ENCODE measurements at regions not wholly inside any gene's neighbourhood (a gene's known extent, or its start where the extent isn't known, plus 50 kb on each side); places are given as distances from the start of the nearest gene placed in this dataset.

- Histone ChIP-seq H3K4me2 (ENCODE audit: low read depth, low read length, poor library complexity, severe bottlenecking) (no peak overlapping the region), H3K36me3 (ENCODE audit: low read length) (no peaks in the 10 kb centered on the region), H3F3A (ENCODE audit: insufficient read depth) (no peaks in the 10 kb centered on the region), H3K4me3 (ENCODE audit: insufficient read depth, low read length, poor library complexity, severe bottlenecking) (no peak overlapping the region), H3K9ac (ENCODE audit: low read length) (no peak overlapping the region), H3K27ac (ENCODE audit: low read depth, low read length) (no peak overlapping the region), H3K9me3 (ENCODE audit: insufficient read depth, low read length) (no peaks in the 10 kb centered on the region), H3K27me3 (ENCODE audit: low read length) (no peaks in the 10 kb centered on the region), H4K20me1 (ENCODE audit: low read depth, low read length) (no peaks in the 10 kb centered on the region; the same call in 1 of the 2 replicates), H2AFZ (ENCODE audit: low read depth, low read length, severe bottlenecking) (no peak overlapping the region), H3K79me2 (ENCODE audit: insufficient read depth, low read length) (no peaks in the 10 kb centered on the region), H3K9me2 (replicated peaks; ENCODE audit: insufficient read depth, low read length) (no peaks in the 10 kb centered on the region)
- TF ChIP-seq, protein P1, sequence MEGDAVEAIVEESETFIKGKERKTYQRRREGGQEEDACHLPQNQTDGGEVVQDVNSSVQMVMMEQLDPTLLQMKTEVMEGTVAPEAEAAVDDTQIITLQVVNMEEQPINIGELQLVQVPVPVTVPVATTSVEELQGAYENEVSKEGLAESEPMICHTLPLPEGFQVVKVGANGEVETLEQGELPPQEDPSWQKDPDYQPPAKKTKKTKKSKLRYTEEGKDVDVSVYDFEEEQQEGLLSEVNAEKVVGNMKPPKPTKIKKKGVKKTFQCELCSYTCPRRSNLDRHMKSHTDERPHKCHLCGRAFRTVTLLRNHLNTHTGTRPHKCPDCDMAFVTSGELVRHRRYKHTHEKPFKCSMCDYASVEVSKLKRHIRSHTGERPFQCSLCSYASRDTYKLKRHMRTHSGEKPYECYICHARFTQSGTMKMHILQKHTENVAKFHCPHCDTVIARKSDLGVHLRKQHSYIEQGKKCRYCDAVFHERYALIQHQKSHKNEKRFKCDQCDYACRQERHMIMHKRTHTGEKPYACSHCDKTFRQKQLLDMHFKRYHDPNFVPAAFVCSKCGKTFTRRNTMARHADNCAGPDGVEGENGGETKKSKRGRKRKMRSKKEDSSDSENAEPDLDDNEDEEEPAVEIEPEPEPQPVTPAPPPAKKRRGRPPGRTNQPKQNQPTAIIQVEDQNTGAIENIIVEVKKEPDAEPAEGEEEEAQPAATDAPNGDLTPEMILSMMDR (IDR thresholded peaks at IDR 0.05; ENCODE audit: insufficient read depth, low read length, poor library complexity, severe bottlenecking): no peak
- no peak for TF ChIP-seq EZH2phosphoT487 (conservative IDR thresholded peaks at IDR 0.05; ENCODE audit: low read length)
Observed at GRCh38 chr12:124455336-124455735, 112.1 kb downstream of the NCOR2 start.

DNA sequence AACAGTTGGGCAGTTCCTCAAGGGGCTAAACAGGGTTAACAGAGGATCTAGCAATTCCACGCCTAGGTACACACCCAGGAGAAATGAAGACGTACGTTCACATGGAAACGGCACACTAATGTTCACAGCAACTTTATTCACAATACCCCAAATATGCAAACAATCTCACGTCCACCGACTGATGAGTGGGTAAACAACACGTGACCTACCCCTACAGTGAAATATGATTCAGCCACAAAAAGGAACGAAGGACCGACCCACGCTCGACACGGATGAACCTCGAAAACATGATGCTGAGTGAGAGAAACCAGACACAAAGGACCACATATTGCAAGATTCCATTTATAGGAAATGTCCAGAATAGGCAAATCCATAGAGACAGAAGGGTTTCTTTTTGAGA lies 112.7 kb downstream of the NCOR2 start:
- Histone ChIP-seq H3K36me3 (ENCODE audit: low read length) (no peaks in the 10 kb centered on the region), H3K4me2 (ENCODE audit: low read depth, low read length, poor library complexity, severe bottlenecking) (no peak overlapping the region)

DNA sequence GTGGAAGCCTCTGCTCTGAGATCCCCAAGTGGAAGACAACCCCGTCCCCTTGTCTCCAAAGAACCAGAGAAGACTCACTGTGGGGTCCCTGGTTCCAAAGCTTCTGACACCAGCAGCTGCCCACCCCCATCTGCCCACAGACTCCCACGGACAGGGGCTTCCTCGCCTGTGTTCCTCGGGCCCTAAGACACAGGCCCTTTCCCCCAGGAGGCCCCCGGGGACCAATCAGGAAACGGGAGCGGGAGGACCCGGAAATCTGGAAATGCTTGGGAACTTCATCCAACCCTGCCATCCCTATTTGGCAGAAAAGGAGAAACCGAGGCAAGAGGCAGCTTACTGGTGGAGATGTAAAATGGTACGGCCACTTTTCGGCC lies 113.1 kb downstream of the NCOR2 start:
- Histone ChIP-seq H3F3A (ENCODE audit: insufficient read depth) (no peaks in the 10 kb centered on the region), H3K4me3 (ENCODE audit: insufficient read depth, low read length, poor library complexity, severe bottlenecking) (no peak overlapping the region), H3K27ac (ENCODE audit: low read depth, low read length) (no peak overlapping the region), H3K9ac (ENCODE audit: low read length) (no peak overlapping the region), H4K20me1 (ENCODE audit: low read depth, low read length) (no peaks in the 10 kb centered on the region; the same call in 1 of the 2 replicates), H3K27me3 (ENCODE audit: low read length) (no peaks in the 10 kb centered on the region), H3K9me2 (replicated peaks; ENCODE audit: insufficient read depth, low read length) (no peaks in the 10 kb centered on the region), H3K36me3 (ENCODE audit: low read length) (no peaks in the 10 kb centered on the region), H3K79me2 (ENCODE audit: insufficient read depth, low read length) (no peaks in the 10 kb centered on the region), H3K9me3 (ENCODE audit: insufficient read depth, low read length) (no peaks in the 10 kb centered on the region), H3K4me2 (ENCODE audit: low read depth, low read length, poor library complexity, severe bottlenecking) (no peak overlapping the region), H2AFZ (ENCODE audit: low read depth, low read length, severe bottlenecking) (no peak overlapping the region)
- TF ChIP-seq, protein P1 (IDR thresholded peaks at IDR 0.05; ENCODE audit: insufficient read depth, low read length, poor library complexity, severe bottlenecking): no peak
- TF ChIP-seq EZH2phosphoT487 (conservative IDR thresholded peaks at IDR 0.05; ENCODE audit: low read length): no peak

More for the DNA sequence above, 112.7 kb downstream of the NCOR2 start:
- Histone ChIP-seq H3K9me3 (ENCODE audit: insufficient read depth, low read length) (no peaks in the 10 kb centered on the region), H3F3A (ENCODE audit: insufficient read depth) (no peaks in the 10 kb centered on the region), H3K27ac (ENCODE audit: low read depth, low read length) (no peak overlapping the region), H3K9ac (ENCODE audit: low read length) (no peak overlapping the region), H3K27me3 (ENCODE audit: low read length) (no peaks in the 10 kb centered on the region), H2AFZ (ENCODE audit: low read depth, low read length, severe bottlenecking) (no peak overlapping the region), H4K20me1 (ENCODE audit: low read depth, low read length) (no peaks in the 10 kb centered on the region; the same call in 1 of the 2 replicates), H3K79me2 (ENCODE audit: insufficient read depth, low read length) (no peaks in the 10 kb centered on the region), H3K9me2 (replicated peaks; ENCODE audit: insufficient read depth, low read length) (no peaks in the 10 kb centered on the region), H3K4me3 (ENCODE audit: insufficient read depth, low read length, poor library complexity, severe bottlenecking) (no peak overlapping the region)
- TF ChIP-seq, protein P1 (IDR thresholded peaks at IDR 0.05; ENCODE audit: insufficient read depth, low read length, poor library complexity, severe bottlenecking): no peak
- no peak for TF ChIP-seq EZH2phosphoT487 (conservative IDR thresholded peaks at IDR 0.05; ENCODE audit: low read length)

Data from SU-DHL-6 (cell line).